GM18508 (cell line): ENCODE measurements at regions not wholly inside any gene's neighbourhood (a gene's known extent, or its start where the extent isn't known, plus 50 kb on each side); places are given as distances from the start of the nearest gene placed in this dataset.

ENCODE experiments used
- ATAC-seq: cut with Tn5 transposase; IDR thresholded peaks from one replicate; pipeline ENCODE4 v1.9.1; 2021; ENCODE audit warnings: moderate number of reproducible peaks; ENCODE audit not compliant: insufficient read depth, unreplicated experiment

GRCh38 chr2:41123341-41123740 is 671.5 kb upstream of the SLC8A1 start:
- no peak for ATAC-seq

- no peak for ATAC-seq
These were observed 675.5 kb upstream of the SLC8A1 start for GRCh38 chr2:41127351-41127750.

- no peak for ATAC-seq
These were observed 678.1 kb upstream of the SLC8A1 start for GRCh38 chr2:41129988-41130387.

GRCh38 chr2:41137031-41137430 is 685.1 kb upstream of the SLC8A1 start:
- no peak for ATAC-seq

GRCh38 chr2:41141146-41141791 is 689.4 kb upstream of the SLC8A1 start:
- no peak for ATAC-seq

- ATAC-seq = no peak
These were observed 690.6 kb upstream of the SLC8A1 start for GRCh38 chr2:41142478-41142877.

GRCh38 chr2:41145066-41145465 is 693.2 kb upstream of the SLC8A1 start:
- no peak for ATAC-seq

GRCh38 chr2:41149054-41149453 is 697.2 kb upstream of the SLC8A1 start:
- ATAC-seq = no peak

- no peak for ATAC-seq
These were observed 699.9 kb upstream of the SLC8A1 start for GRCh38 chr2:41151746-41152145.

- no peak for ATAC-seq
These were observed 700.4 kb upstream of the SLC8A1 start for GRCh38 chr2:41152318-41152717.

GRCh38 chr2:41160439-41160838 is 708.5 kb upstream of the SLC8A1 start:
- ATAC-seq = no peak

GRCh38 chr2:41167014-41167413 is 715.1 kb upstream of the SLC8A1 start:
- no peak for ATAC-seq

- ATAC-seq = no peak
These were observed 717.9 kb upstream of the SLC8A1 start for GRCh38 chr2:41169744-41170143.

GRCh38 chr2:41170589-41170988 is 718.7 kb upstream of the SLC8A1 start:
- no peak for ATAC-seq

- no peak for ATAC-seq
These were observed 728.5 kb upstream of the SLC8A1 start for GRCh38 chr2:41180387-41180786.

- no peak for ATAC-seq
These were observed 731.1 kb upstream of the SLC8A1 start for GRCh38 chr2:41182961-41183360.

GRCh38 chr2:41187376-41188122 is 735.7 kb upstream of the SLC8A1 start:
- no peak for ATAC-seq

GRCh38 chr2:41194230-41194629 is 742.3 kb upstream of the SLC8A1 start:
- no peak for ATAC-seq

- no peak for ATAC-seq
These were observed 745.9 kb upstream of the SLC8A1 start for GRCh38 chr2:41197781-41198180.

GRCh38 chr2:41199334-41199733 is 747.4 kb upstream of the SLC8A1 start:
- no peak for ATAC-seq

- no peak for ATAC-seq
These were observed 752.4 kb upstream of the SLC8A1 start for GRCh38 chr2:41204315-41204714.

GRCh38 chr2:41206004-41206403 is 754.1 kb upstream of the SLC8A1 start:
- ATAC-seq = no peak
